Mucosa of descending colon (tissue), 3 donors: ENCODE measurements at regions not wholly inside any gene's neighbourhood (a gene's known extent, or its start where the extent isn't known, plus 50 kb on each side); places are given as distances from the start of the nearest gene placed in this dataset.

Experiments
- ATAC-seq: fragments of 200-7000 bp; cut with Tn5 transposase; one replicate; pipeline ENCODE4 v1.9.1; 2020; ENCODE audit warnings: mild to moderate bottlenecking, moderate library complexity
- DNase-seq, 3 donors: peaks; one replicate each; pipeline ENCODE4 v3.0.0-alpha.2; 2020
- H3K36me3 ChIP-seq: fragments of 200-600 bp; one replicate; pipeline ENCODE4 v1.8.0; 2021; ENCODE audit warnings: low read depth, mild to moderate bottlenecking
- H3K4me1 ChIP-seq: fragments of 200-600 bp; one replicate; pipeline ENCODE4 v1.8.0; 2021; ENCODE audit warnings: low read depth, mild to moderate bottlenecking
- H3K4me3 ChIP-seq: fragments of 200-600 bp; one replicate; pipeline ENCODE4 v1.8.0; 2021; ENCODE audit warnings: mild to moderate bottlenecking
- H3K9me3 ChIP-seq: fragments of 200-600 bp; one replicate; pipeline ENCODE4 v1.8.0; 2021; ENCODE audit warnings: mild to moderate bottlenecking
- intact Hi-C, 2 donors: fragments of 100-400 bp; cut with DNase I in 1 of 2; cut with micrococcal nuclease in 1 of 2; formaldehyde crosslinking; loops; one replicate each; pipeline versions ENCODE4 v1.11.0 to v1.11.1; 2022; cut with DNase I, micrococcal nuclease
- TF ChIP-seq, protein P1 (sequence below): fragments of 200-600 bp; IDR thresholded peaks from one replicate; pipeline ENCODE4 v1.8.0; 2022; ENCODE audit warnings: antibody characterized with exemption, mild to moderate bottlenecking
- donor health status: DM: no; HTN: no; CAD: no; lungs with moderate emphysema.
- donor health status: DM: no; HTN: no; CAD: no.
- donor health status: DM: no; HTN: yes; CAD: no.

DNA sequence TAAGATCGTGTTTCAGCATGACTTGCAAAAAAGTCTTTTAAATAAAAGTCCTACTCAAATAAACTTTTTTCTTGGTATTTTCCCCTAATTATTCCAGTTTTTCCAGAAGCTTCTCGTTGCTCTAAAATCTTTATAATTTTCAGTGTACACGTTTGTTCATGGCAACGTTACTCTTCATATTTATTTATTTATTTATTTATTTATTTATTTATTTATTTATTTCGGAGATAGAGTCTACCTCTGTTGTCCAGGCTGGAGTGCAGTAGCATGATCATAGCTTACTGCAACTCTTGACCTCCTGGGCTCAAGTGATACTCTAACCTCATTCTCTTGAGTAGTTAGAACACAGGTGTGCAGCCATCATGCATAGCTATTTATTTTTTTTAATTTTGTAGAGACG is 438.3 kb upstream of the MDGA2 start:
- Histone ChIP-seq H3K9me3 (peaks cover 43% of the 10 kb centered on the region), H3K4me3 (no peak overlapping the region), H3K36me3 (no peaks in the 10 kb centered on the region), H3K4me1 (no peaks in the 10 kb centered on the region)
- no peak for ATAC-seq
- intact Hi-C loops: no loop called here
- DNase-seq: no peak
- TF ChIP-seq, protein P1, sequence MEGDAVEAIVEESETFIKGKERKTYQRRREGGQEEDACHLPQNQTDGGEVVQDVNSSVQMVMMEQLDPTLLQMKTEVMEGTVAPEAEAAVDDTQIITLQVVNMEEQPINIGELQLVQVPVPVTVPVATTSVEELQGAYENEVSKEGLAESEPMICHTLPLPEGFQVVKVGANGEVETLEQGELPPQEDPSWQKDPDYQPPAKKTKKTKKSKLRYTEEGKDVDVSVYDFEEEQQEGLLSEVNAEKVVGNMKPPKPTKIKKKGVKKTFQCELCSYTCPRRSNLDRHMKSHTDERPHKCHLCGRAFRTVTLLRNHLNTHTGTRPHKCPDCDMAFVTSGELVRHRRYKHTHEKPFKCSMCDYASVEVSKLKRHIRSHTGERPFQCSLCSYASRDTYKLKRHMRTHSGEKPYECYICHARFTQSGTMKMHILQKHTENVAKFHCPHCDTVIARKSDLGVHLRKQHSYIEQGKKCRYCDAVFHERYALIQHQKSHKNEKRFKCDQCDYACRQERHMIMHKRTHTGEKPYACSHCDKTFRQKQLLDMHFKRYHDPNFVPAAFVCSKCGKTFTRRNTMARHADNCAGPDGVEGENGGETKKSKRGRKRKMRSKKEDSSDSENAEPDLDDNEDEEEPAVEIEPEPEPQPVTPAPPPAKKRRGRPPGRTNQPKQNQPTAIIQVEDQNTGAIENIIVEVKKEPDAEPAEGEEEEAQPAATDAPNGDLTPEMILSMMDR: no peak

DNA sequence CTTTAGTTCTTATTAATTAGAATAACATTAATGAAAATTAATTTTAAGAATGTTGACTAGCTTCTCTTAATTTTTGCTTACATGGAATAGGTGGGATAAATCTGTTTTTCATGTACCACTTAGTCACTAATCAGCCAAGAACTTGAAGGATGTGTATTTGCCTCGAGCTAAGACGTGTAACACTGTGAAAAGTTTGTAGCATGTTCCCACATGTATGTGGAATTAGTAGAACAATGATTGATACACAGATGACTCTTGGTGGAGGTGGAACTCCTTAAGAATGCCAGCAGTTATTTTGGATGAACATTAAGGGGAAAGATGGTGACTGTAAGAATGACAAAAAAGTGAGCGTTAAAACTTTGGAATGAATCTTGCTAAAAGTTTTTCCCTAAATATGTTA is 435.7 kb upstream of the MDGA2 start:
- DNase-seq (no peak), ATAC-seq (no peak)
- Histone ChIP-seq H3K9me3 (peaks cover 38% of the 10 kb centered on the region), H3K4me3 (no peak overlapping the region), H3K36me3 (no peaks in the 10 kb centered on the region), H3K4me1 (no peaks in the 10 kb centered on the region)
- intact Hi-C loops: no loop called here
- TF ChIP-seq, protein P1: no peak

DNA sequence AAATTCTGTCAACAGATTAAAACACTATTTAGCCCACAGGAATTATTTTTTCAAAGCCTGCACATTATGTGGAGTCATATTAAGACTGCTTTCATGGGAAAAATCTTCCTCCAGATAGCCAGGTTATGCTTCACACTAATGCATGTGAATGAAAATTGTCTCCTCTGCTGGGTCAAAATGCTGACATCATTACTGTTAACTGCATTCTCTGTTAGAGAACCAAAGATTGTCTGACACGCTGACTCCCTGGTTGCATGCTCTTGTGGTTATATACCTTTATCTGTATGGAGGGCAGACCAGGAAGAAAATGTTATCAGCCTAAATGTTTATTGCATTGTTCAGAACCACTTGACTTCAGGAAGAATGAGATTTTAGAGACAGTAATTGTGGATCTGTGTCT is 432.2 kb upstream of the MDGA2 start:
- peaks cover 30% of the 10 kb centered on the region for H3K9me3 ChIP-seq
- H3K4me1 ChIP-seq: no peaks in the 10 kb centered on the region
- no peak overlapping the region for H3K4me3 ChIP-seq
- intact Hi-C loops: no loop called here
- ATAC-seq (no peak), DNase-seq (no peak)
- H3K36me3 ChIP-seq: no peaks in the 10 kb centered on the region
- TF ChIP-seq, protein P1: no peak

DNA sequence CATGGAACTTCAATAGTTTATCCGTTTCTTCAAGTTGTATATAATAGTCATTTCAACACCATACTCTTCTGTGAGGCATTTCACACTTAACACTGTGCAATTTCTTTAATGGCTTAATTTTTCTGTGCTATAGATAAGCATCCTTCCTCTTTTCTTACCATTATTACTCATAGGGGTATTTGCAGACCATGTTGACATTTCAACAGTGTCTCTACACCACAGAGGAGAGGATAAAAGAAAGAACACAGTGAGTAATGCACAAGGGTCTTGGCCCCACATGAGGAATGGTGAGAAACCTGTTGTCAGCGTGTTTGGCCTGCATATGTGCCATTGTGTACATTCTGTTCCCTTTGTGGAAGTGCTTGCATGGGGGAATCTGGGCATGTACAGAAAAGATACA is 421.5 kb upstream of the MDGA2 start:
- H3K9me3 ChIP-seq: peaks cover 41% of the 10 kb centered on the region
- ATAC-seq: no peak
- intact Hi-C loops: no loop called here
- TF ChIP-seq, protein P1: no peak
- H3K4me1 ChIP-seq: no peaks in the 10 kb centered on the region
- H3K36me3 ChIP-seq: no peaks in the 10 kb centered on the region
- no peak overlapping the region for H3K4me3 ChIP-seq
- DNase-seq: no peak

DNA sequence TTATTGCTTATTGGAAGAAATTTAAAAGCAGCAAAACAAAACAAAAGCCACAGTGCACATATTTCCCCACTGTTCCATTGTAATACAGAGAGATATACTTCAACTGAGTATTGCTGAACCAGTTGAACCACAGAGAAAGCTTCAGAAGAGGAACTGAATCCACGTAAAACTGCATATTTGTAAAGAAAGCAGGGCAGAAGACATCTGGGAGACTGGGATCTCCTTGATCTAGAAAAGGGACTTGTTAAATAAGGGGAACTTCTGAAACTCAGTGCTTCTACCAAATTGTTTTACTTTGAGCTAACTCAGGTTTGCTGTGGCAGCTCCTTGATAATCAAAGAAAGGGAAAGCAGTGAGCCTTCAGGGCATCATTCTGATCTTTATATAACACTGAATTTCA is 411.1 kb upstream of the MDGA2 start:
- TF ChIP-seq, protein P1: no peak
- Histone ChIP-seq H3K36me3 (no peaks in the 10 kb centered on the region), H3K9me3 (peaks cover 30% of the 10 kb centered on the region), H3K4me3 (no peak overlapping the region), H3K4me1 (no peaks in the 10 kb centered on the region)
- intact Hi-C loops: no loop called here
- DNase-seq (no peak), ATAC-seq (no peak)

DNA sequence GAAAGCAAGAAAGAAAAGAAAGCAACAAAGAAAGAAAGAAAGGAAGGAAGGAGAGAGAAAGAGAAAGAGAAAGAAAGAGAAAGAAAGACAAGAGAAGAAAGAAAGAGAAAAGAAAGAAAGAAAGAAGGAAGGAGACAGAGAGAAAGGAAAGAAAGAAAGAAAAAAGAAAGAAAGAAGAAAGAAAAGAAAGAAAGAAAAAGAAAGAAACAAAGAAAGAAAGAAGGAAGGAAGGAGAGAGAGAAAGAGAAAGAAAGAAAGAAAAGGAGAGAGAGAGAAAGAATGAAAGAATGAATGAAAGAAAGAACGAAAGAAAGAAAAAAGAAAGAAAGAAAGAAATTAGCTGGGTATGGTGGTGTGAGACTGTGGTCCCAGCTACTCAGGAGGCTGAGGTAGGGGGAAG is 400.1 kb upstream of the MDGA2 start:
- H3K4me3 ChIP-seq: no peak overlapping the region
- TF ChIP-seq, protein P1: no peak
- ATAC-seq (no peak), DNase-seq (no peak)
- no peaks in the 10 kb centered on the region for H3K36me3 ChIP-seq
- intact Hi-C loops: no loop called here
- no peaks in the 10 kb centered on the region for H3K4me1 ChIP-seq
- peaks cover 24% of the 10 kb centered on the region for H3K9me3 ChIP-seq
